HG02798 (cell line): ENCODE measurements at regions not wholly inside any gene's neighbourhood (a gene's known extent, or its start where the extent isn't known, plus 50 kb on each side); places are given as distances from the start of the nearest gene placed in this dataset.

ENCODE experiments used
- ATAC-seq: cut with Tn5 transposase; IDR thresholded peaks from one replicate; pipeline ENCODE4 v1.9.1; 2021; ENCODE audit warnings: mild to moderate bottlenecking; ENCODE audit not compliant: unreplicated experiment, poor library complexity

GRCh38 chr1:116819081-116819480 lies 64.9 kb downstream of the CD2 start:
- ATAC-seq: no peak

- no peak for ATAC-seq
Observed at GRCh38 chr1:116820369-116820768, 66.1 kb downstream of the CD2 start.

- no peak for ATAC-seq
Observed at GRCh38 chr1:116821763-116822162, 67.5 kb downstream of the CD2 start.

DNA sequence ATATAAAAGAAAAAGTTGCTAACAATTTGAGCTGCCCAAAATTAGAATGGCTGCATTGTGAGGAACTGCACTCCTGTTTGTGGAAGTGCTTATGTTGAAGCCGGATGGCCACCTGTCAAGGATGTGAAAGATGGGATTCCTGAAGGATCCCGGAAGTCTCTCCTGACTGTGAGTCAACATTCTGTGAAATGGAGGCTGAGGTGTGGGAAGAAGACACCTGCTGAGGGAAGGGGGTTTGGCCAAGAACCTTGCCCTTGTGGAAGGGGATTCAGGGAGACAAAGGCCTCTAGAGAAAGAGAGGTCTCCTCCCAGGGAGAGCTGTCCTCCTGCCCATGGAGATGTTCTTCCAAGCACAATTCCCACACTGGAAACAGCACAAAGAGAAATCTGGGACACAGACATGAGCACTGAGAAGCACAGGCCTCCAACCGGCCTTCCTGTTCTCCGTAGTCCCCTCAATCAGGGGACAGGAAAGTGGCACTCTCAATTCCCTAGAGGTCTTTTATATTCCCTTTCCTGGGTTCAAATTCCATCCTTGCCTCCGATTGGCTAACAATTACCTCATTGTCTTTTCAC lies 70.5 kb downstream of the CD2 start:
- ATAC-seq: no peak

DNA sequence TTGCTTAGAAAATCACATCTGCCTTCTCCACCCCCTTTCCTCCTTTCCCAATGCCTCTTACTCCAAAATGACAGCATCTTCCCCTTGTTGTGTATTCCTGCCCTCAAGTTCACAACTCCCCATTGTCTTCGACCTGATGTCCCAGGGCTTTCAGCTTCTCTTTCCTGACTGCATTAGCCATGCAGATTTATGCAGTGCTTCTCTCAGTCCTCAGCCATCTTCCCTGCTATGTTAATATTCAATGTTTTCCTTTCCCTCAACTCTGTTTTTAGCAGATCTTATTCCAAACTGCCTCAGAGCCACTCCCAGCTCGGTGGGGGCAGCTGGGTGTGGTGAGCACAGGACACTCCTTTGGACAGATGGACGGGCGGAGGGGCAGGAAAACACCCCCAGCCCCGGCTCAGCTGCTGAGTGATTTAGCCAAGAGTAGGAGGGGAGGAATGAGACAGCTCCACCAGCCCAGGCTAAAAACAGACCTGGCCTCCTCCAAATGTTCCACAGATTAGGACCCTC lies 71.0 kb downstream of the CD2 start:
- ATAC-seq: no peak

DNA sequence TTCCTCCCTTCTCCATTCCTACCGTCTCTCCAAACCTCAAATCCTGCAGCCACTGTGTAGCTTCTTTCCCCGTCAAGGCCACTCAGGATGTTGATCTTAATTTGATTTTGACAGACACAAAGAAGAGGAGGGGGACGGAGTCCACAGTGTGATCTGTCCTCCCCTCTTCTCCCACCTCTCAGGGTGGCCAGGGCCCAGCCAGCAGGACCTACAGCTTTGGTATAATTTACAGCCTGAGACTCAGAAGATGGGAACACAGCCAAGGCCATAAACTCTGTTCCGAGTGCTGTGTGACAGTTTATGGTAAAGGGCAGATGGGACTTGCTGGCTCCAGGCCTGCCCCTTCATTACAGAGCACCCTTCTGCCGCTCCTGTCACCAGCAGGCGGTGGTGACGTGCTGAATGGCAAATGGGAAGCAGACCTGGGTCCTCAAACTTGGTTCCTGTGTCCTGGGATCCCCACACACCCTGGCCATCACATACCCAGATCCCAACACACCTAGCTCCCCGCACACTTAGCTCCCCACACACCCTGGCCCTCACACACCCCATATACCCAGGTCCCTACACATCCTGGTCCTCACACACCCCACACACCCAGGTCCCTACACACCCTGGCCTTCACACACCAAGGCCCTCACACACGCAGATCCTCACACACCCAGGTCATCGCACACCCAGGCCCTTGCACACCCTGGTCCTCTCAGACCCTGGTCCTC lies 71.6 kb downstream of the CD2 start:
- no peak for ATAC-seq

DNA sequence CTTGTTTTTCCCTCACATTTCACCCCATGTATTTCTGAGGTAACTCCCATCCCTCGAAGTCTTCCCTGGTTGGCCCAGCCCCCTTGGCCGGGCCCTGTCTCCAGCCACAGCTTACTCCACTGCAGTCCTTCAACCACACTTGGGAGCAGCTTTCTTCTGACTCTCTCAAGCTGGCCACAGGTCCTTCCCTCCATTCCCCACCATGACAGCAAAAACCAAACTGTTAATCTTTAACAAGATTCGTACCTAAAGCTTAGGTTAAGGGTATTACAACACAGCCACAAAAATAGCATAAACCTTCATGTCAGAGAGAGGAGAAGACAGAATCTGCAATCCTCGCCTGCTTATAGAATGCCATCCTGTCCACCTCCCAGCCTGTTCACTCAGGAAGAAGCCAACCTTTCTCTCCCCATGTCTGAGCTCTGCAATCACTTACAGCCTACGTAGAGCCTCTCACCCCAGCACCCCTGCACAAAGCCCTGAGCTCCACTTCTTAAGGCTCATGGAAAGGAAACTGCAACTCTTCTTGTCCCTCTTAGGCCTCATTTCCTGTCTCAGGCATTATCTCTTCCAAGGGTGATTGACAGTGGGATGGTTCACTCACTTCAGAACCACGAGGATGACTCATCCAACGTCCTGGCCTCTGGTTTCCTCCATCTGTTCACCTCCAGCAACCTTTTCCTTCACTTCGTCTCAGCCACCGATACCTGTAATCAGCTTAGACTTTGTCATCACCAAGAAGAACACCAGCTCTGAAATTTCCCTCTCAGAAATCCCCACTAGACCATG lies 72.8 kb downstream of the CD2 start:
- ATAC-seq: peak; percentile 83

DNA sequence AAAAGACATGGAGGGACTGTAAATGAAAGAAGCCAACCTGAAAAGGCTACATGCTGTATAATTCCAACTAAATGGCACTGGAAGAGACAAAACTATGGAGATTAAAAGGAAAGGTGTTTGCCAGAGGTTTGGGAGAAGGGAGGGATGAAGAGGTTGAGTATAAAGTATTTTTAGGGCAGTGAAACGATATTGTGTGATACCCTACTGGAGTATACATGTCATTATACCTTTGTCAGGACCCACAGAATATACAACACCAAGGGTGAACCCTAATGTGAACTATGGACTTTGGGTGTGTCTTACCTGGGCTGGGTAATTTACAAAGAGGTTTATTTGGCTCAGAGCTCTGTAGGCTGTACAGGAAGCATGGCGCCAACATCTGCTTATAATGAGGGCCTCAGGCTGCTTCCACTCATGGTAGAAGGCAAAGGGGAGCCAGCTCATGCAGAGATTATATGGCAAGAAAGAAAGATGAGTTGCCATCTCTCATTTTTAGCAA lies 73.4 kb downstream of the CD2 start:
- ATAC-seq: no peak

DNA sequence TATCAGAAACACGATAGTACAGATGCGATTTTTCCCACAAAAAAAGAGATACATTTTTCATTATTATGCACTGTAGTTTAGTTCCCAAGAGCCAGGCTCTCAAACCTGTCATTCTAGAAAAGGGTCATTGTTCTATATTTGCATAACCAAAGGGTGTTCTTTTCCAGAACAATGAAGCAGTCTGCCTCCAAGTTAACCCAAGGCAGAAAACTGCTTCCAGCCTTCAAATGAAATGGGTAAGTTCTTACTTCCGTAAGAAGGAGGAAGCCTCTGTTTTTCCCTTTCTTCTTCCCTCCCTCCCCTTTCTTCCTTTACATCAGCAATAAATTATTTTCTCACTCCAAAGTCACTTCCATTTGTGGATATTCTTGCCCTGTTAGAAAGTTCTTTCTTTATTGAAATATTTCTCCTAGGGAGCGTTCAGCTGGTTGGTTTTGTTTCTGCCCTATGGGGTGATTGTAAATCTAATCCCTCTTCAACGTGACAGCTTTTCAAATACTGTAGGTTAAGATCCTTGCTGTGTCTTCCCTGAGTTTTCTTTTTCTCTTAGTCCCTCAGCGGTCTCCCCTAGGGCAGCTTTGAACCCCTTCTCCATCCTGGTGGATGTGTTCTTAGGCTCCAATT lies 77.3 kb upstream of the PTGFRN start:
- no peak for ATAC-seq

DNA sequence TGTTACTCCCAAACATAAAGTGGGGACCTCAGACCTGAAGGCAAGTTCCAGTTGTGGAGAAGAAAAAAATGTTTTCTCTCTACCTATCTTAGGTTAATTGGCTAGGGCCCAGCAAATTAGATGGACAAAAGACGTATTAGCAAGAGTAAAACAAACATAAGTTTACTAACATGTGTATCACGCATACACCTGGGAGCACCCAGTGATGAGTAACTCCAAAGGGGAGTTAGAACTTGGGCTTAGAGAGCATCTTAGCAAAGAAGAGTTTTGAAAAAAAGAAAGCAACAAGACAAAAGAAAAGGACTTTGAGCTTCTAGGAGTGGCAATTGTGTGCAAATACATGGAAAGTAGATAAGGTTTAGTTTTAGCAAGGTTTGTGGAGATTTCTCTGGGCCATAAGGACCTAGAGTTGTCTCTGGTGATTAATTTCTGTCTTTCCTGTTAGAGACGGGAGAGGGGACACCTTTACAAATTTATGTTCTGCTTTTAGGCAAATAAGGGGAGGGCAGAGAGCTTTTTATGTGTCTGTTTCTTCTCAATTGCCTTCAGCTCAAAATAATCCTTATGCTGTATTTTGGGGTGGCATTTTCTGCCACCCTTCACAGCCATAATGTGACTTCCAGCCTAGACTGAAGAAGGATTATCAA lies 76.7 kb upstream of the PTGFRN start:
- no peak for ATAC-seq

DNA sequence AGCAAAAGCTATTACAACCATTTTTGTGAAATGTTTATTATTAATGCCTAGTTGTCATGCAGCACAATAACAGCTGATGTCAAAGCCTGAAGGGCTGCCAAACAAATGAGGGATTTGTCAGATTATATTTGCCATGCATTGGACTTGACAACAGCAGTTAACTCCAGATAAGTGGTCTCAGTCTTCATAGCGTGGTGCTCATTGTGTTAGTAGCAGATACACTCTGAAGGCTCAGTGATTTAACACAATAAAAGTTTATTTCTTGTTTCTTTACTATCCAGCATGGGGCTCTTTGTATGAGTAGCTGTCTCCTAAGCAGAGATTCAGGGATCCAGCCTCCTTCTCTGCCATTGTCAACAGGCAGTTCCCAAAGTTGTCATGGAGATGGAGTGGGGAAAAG lies 76.0 kb upstream of the PTGFRN start:
- no peak for ATAC-seq

DNA sequence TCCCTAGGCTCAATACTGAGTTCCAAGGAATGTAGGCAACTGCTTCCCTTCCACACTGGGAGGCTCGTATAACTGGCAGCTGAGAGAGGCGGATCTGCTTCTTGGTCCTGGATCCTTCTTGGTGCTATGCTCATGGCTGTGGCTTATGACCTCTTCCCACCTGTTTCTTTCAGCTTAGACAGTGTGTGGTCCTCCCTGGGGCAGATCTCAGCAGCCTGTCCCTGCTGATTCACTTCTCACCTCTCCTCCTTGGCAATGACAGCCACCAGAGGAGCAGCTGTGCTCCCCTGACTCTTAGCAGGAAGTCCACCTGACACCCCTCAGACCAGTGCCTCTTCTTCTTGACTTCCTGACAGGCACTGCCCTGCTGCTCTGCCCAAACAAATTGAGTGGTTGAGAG lies 75.1 kb upstream of the PTGFRN start:
- no peak for ATAC-seq

GRCh38 chr1:116835161-116835560 lies 74.6 kb upstream of the PTGFRN start:
- ATAC-seq: no peak

- no peak for ATAC-seq
Observed at GRCh38 chr1:116836099-116836498, 73.6 kb upstream of the PTGFRN start.

GRCh38 chr1:116841569-116842344 lies 68.0 kb upstream of the PTGFRN start:
- no peak for ATAC-seq

DNA sequence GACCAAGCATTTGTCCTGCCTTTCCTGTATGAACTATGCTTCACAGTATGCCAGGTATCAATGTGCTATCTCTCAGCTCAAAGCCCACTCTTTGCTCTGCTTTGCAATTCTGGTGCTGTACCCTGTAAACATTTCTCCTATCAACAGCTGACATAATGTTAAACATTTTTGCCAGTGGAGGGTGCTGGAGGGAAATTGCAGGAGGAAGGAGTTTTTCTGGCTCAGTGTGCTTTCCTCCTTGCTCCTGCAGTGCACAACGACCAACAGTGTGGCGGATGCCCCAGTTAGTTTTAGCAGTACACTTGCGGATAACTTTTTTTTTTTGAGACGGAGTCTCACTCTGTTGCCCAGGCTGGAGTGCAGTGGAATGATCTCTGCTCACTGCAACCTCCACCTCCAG lies 67.1 kb upstream of the PTGFRN start:
- ATAC-seq: no peak

- no peak for ATAC-seq
Observed at GRCh38 chr1:116844775-116845174, 64.9 kb upstream of the PTGFRN start.

- no peak for ATAC-seq
Observed at GRCh38 chr1:116847190-116847589, 62.5 kb upstream of the PTGFRN start.

DNA sequence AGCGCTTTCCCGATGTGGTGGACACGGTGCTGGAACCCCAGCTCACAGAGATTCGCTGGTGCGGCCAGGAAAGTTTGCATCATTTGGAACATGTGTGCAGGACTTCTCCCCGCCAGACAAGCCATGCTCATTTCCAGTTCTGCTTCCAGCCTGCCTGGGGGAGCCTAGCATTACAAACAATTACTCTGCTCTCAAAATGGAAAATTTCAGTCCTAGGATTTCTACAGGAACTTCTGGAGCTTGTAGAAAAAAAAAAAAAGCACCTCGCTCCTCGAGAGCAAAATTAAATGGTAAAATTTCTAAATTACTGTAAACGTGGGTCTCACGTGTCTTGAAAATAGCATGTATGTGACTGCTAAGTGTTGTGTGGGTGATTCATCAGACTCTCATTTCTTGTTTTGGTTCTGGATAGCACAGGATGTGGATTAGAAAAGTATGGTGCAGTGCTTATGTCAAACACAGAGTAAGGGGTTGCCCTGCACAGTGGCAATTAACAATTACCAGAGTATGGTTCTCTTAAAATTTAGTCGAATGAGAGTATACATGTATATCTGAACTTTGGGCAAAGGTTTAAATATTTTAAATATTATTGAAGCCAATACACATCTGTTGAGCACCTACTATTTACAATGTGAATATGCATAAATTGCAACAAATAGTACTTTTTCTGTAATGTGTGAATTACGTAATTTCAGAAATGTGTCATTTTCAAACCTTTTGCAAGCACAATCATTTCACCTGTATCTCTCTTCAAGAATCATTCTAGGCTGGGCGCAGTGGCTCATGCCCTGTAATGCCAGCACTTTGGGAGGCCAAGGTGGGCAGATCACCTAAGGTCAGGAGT lies 61.8 kb upstream of the PTGFRN start:
- no peak for ATAC-seq
